SW480 (cell line): ENCODE measurements at regions not wholly inside any gene's neighbourhood (a gene's known extent, or its start where the extent isn't known, plus 50 kb on each side); places are given as distances from the start of the nearest gene placed in this dataset.

ENCODE experiments used
- DNase-seq: peaks from one replicate; pipeline ENCODE4 v3.0.0-alpha.2; 2016; ENCODE audit warnings: low spot score

- no peak for DNase-seq
These were observed 60.4 kb upstream of the ADO start for GRCh38 chr10:62744136-62744535.

GRCh38 chr10:62745581-62745980, 58.9 kb upstream of the ADO start:
- DNase-seq: no peak

- DNase-seq: no peak
These were observed 57.4 kb upstream of the ADO start for GRCh38 chr10:62746951-62747729.

GRCh38 chr10:62748386-62748785, 56.1 kb upstream of the ADO start:
- no peak for DNase-seq

GRCh38 chr10:62749093-62749683, 55.3 kb upstream of the ADO start:
- no peak for DNase-seq
